ENCODE measurements at regions not wholly inside any gene's neighbourhood (a gene's known extent, or its start where the extent isn't known, plus 50 kb on each side); places are given as distances from the start of the nearest gene placed in this dataset.
A peak's percentile ranks its signal among the peaks of the same experiment; 100 is the strongest.

GRCh38 chr10:128451879-128452278, 325.7 kb upstream of the MKI67 start:
- peak in 1 of 2 donors; percentile 49 for DNase-seq (ENCODE audit: low spot score in 2 of 2)
- 89 to 91% methylated on average over 3 of the region's 3 CpGs for WGBS, 2 donors
- no peak overlapping the region for H3K4me3 ChIP-seq (ENCODE audit: low read depth, poor library complexity, severe bottlenecking)
- TF ChIP-seq CTCF (IDR thresholded peaks at IDR 0.05) = no peak
- TF ChIP-seq POLR2A (IDR thresholded peaks at IDR 0.05) = no peak
- intact Hi-C loops (cut with DNase I; ENCODE audit: low total_unique reads) = no loop called here

- intact Hi-C loops (cut with DNase I; ENCODE audit: low total_unique reads) = no loop called here
- H3K4me3 ChIP-seq (ENCODE audit: low read depth, poor library complexity, severe bottlenecking) = no peak overlapping the region
- TF ChIP-seq POLR2A (IDR thresholded peaks at IDR 0.05) = no peak
- no peak for TF ChIP-seq CTCF (IDR thresholded peaks at IDR 0.05)
- WGBS, 2 donors = 83 to 90% methylated on average over 7 of the region's 7 CpGs
- peak in 1 of 2 donors; percentile 76 for DNase-seq (ENCODE audit: low spot score in 2 of 2)
These were observed 330.0 kb upstream of the MKI67 start for GRCh38 chr10:128456271-128456670.

DNA sequence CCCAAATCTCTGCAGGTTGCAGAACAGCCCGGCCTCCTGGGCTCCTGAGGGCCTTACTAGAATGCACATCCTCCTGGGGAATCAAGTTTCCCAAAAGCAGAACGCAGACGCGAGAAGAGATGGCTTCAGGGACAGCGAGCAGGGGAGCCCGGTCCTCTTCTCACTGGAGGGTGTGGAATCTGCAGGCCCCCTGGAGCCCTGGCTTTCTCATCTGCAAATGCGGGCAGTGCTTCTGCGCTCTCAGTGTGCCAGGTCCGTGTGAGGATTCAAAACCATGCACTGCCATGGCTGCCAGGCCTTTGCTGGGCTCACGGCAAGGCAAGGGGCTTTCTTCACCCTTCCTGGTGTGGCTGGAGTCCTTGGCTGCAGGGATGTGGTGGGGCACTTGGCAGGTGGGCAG, 330.9 kb upstream of the MKI67 start:
- WGBS, 2 donors = 83 to 86% methylated on average over 10 of the region's 10 CpGs
- TF ChIP-seq POLR2A (IDR thresholded peaks at IDR 0.05) (no peak), CTCF (IDR thresholded peaks at IDR 0.05) (no peak)
- H3K4me3 ChIP-seq (ENCODE audit: low read depth, poor library complexity, severe bottlenecking) = no peak overlapping the region
- intact Hi-C loops (cut with DNase I; ENCODE audit: low total_unique reads) = no loop called here
- DNase-seq (ENCODE audit: low spot score in 2 of 2) = peak in 1 of 2 donors; percentile 75

DNA sequence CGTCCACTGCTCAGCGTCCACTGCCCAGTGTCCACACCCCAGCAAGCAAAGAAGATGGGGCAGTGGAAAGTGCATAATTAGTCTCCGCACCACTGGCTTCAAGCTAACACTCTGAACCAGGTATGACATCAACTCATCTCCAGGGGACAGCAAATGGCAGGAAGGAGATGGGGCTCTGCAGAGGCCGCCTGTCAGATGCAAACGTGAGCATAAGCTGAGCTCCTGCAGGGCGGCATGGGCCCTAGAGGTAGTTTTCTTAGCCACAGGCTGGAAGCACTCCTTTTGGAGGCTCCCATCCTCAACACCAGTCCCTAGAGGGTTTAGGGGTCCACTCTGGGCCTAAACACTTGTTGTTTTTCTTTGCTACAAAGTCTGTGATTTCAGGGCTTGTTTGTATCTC, 335.8 kb upstream of the MKI67 start:
- H3K4me3 ChIP-seq (ENCODE audit: low read depth, poor library complexity, severe bottlenecking) = no peak overlapping the region
- no peak for TF ChIP-seq CTCF (IDR thresholded peaks at IDR 0.05)
- TF ChIP-seq POLR2A (IDR thresholded peaks at IDR 0.05) = no peak
- WGBS, 2 donors = 73 to 80% methylated on average over 6 of the region's 6 CpGs
- intact Hi-C loops (cut with DNase I; ENCODE audit: low total_unique reads) = no loop called here
- DNase-seq (ENCODE audit: low spot score in 2 of 2) = no peak

DNA sequence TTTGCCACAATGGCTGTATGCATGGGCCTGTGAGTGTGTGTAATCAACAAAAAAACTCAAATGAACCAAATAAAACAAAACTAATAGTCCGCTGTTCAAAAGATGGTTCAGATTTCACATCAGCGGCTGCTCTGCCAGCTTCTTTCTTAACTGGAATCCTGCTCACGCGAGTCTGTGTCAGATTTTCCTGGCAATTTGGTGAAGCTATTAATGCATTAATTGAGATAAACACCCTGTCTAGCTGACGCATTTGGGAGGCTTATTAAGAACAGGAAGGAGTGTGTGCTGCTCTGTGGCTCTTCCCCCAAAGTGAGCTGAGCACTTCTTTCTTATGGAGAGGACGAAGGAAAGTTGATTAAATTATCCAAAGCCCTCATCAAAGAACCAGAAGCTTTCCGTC, 336.6 kb upstream of the MKI67 start:
- no peak overlapping the region for H3K4me3 ChIP-seq (ENCODE audit: low read depth, poor library complexity, severe bottlenecking)
- intact Hi-C loops (cut with DNase I; ENCODE audit: low total_unique reads) = no loop called here
- 38 to 45% methylated on average over 7 of the region's 7 CpGs for WGBS, 2 donors

More for the DNA sequence above, 336.6 kb upstream of the MKI67 start:
- TF ChIP-seq POLR2A (IDR thresholded peaks at IDR 0.05) (no peak), CTCF (IDR thresholded peaks at IDR 0.05) (no peak)
- DNase-seq (ENCODE audit: low spot score in 2 of 2) = no peak

Measured in lower leg skin (tissue), 4 donors.